Transverse colon (tissue), 4 donors: ENCODE measurements at regions not wholly inside any gene's neighbourhood (a gene's known extent, or its start where the extent isn't known, plus 50 kb on each side); places are given as distances from the start of the nearest gene placed in this dataset.

ENCODE experiments used
- CTCF ChIP-seq, 5 experiments: fragments of 200-600 bp in 3 of 5; fragments of 450-650 bp in 2 of 5; sonication (generic) in 3 of 5; IDR thresholded peaks; 1 replicate in 2 of 5; 2 replicates in 3 of 5; pipeline ENCODE4 v1.5.1; 2016 to 2017; ENCODE audit warnings: antibody characterized with exemption in 5 of 5, inconsistent platforms in 3 of 5, mild to moderate bottlenecking in 2 of 5, moderate library complexity in 1 of 5
- POLR2A ChIP-seq: fragments of 450-650 bp; IDR thresholded peaks from one replicate; pipeline ENCODE4 v1.6.1; 2016; ENCODE audit warnings: antibody characterized with exemption, mild to moderate bottlenecking, moderate library complexity
- POLR2AphosphoS5 ChIP-seq, 3 donors: sonication (generic); formaldehyde crosslinking; IDR thresholded peaks; one replicate each; pipeline ENCODE4 v1.6.1; 2016; ENCODE audit warnings: antibody characterized with exemption in 3 of 3

GRCh38 chr4:37124800-37125199, 119.7 kb upstream of the NWD2 start:
- TF ChIP-seq CTCF (IDR thresholded peaks at IDR 0.05) (no peak), POLR2A (no peak), POLR2AphosphoS5 (IDR thresholded peaks at IDR 0.05) (no peak)
